PFSK-1 (cell line): ENCODE measurements at regions not wholly inside any gene's neighbourhood (a gene's known extent, or its start where the extent isn't known, plus 50 kb on each side); places are given as distances from the start of the nearest gene placed in this dataset.

Experiments
- POLR2AphosphoS5 ChIP-seq: IDR thresholded peaks from 2 replicates; pipeline ENCODE4 v1.6.1; 2012; ENCODE audit warnings: low read depth, mild to moderate bottlenecking, control low read depth, low read length, moderate library complexity
- REST ChIP-seq, 2 experiments: IDR thresholded peaks; 2 replicates each; pipeline versions ENCODE4 v1.6.1 to v1.8.0; 2011 to 2012; ENCODE audit warnings: low read depth in 2 of 2, low read length in 2 of 2, control low read depth in 1 of 2, inconsistent platforms in 1 of 2, mild to moderate bottlenecking in 1 of 2, moderate library complexity in 1 of 2; ENCODE audit not compliant: insufficient read depth in 1 of 2
- SIN3A ChIP-seq: IDR thresholded peaks from 2 replicates; pipeline ENCODE4 v1.6.1; 2012; ENCODE audit warnings: mild to moderate bottlenecking, low read length, moderate library complexity, borderline replicate concordance; ENCODE audit not compliant: insufficient read depth
- TAF1 ChIP-seq: IDR thresholded peaks from 2 replicates; pipeline ENCODE4 v1.6.1; 2012; ENCODE audit warnings: low read length, control low read depth, borderline replicate concordance; ENCODE audit not compliant: insufficient read depth

GRCh38 chr2:12037301-12037700 is 290.9 kb downstream of the LPIN1 start:
- no peak for TF ChIP-seq SIN3A
- TF ChIP-seq REST (IDR thresholded peaks at IDR 0.05; ENCODE audit: insufficient read depth in 1 of 2, low read depth in 2 of 2, low read length in 2 of 2): no peak
- TF ChIP-seq POLR2AphosphoS5: no peak
- TF ChIP-seq TAF1: no peak
